ENCODE measurements at regions not wholly inside any gene's neighbourhood (a gene's known extent, or its start where the extent isn't known, plus 50 kb on each side); places are given as distances from the start of the nearest gene placed in this dataset.

- no peak overlapping the region for H3K4me3 ChIP-seq (ENCODE audit: low read depth, low read length)
- TF ChIP-seq CTCF (IDR thresholded peaks at IDR 0.05; ENCODE audit: low read depth, low read length) (no peak), POLR2A (IDR thresholded peaks at IDR 0.05; ENCODE audit: extremely low read depth, insufficient read length) (no peak), MYC (IDR thresholded peaks at IDR 0.05; ENCODE audit: low read depth, low read length) (no peak), MAX (IDR thresholded peaks at IDR 0.05; ENCODE audit: low read depth, low read length) (no peak)
- DNase-seq (ENCODE audit: low read depth) = no peak
Observed at GRCh38 chr6:41420186-41420585, 84.8 kb downstream of the NCR2 start.

GRCh38 chr6:41422161-41422560, 86.8 kb downstream of the NCR2 start:
- H3K4me3 ChIP-seq (ENCODE audit: low read depth, low read length) = no peak overlapping the region
- TF ChIP-seq POLR2A (IDR thresholded peaks at IDR 0.05; ENCODE audit: extremely low read depth, insufficient read length) (no peak), MYC (IDR thresholded peaks at IDR 0.05; ENCODE audit: low read depth, low read length) (no peak), CTCF (IDR thresholded peaks at IDR 0.05; ENCODE audit: low read depth, low read length) (no peak), MAX (IDR thresholded peaks at IDR 0.05; ENCODE audit: low read depth, low read length) (no peak)
- DNase-seq (ENCODE audit: low read depth) = no peak

- TF ChIP-seq MAX (IDR thresholded peaks at IDR 0.05; ENCODE audit: low read depth, low read length) (no peak), MYC (IDR thresholded peaks at IDR 0.05; ENCODE audit: low read depth, low read length) (no peak), CTCF (IDR thresholded peaks at IDR 0.05; ENCODE audit: low read depth, low read length) (no peak), POLR2A (IDR thresholded peaks at IDR 0.05; ENCODE audit: extremely low read depth, insufficient read length) (no peak)
- H3K4me3 ChIP-seq (ENCODE audit: low read depth, low read length) = no peak overlapping the region
- DNase-seq (ENCODE audit: low read depth) = no peak
Observed at GRCh38 chr6:41423002-41423401, 87.6 kb downstream of the NCR2 start.

- no peak overlapping the region for H3K4me3 ChIP-seq (ENCODE audit: low read depth, low read length)
- DNase-seq (ENCODE audit: low read depth) = peak; percentile 88
- TF ChIP-seq MYC (IDR thresholded peaks at IDR 0.05; ENCODE audit: low read depth, low read length) (no peak), CTCF (IDR thresholded peaks at IDR 0.05; ENCODE audit: low read depth, low read length) (peak; percentile 89), MAX (IDR thresholded peaks at IDR 0.05; ENCODE audit: low read depth, low read length) (no peak), POLR2A (IDR thresholded peaks at IDR 0.05; ENCODE audit: extremely low read depth, insufficient read length) (no peak)
Observed at GRCh38 chr6:41424370-41425058, 89.1 kb downstream of the NCR2 start.

- TF ChIP-seq MAX (IDR thresholded peaks at IDR 0.05; ENCODE audit: low read depth, low read length) (no peak), CTCF (IDR thresholded peaks at IDR 0.05; ENCODE audit: low read depth, low read length) (no peak), POLR2A (IDR thresholded peaks at IDR 0.05; ENCODE audit: extremely low read depth, insufficient read length) (no peak), MYC (IDR thresholded peaks at IDR 0.05; ENCODE audit: low read depth, low read length) (no peak)
- DNase-seq (ENCODE audit: low read depth) = no peak
- H3K4me3 ChIP-seq (ENCODE audit: low read depth, low read length) = no peak overlapping the region
Observed at GRCh38 chr6:41425511-41425910, 90.1 kb downstream of the NCR2 start.

Measured in NB4 (cell line).